OCI-LY1 (cell line): ENCODE measurements at regions not wholly inside any gene's neighbourhood (a gene's known extent, or its start where the extent isn't known, plus 50 kb on each side); places are given as distances from the start of the nearest gene placed in this dataset.

Experiments used
- H2AFZ ChIP-seq: fragments of 200-600 bp; sonication (generic), shearing (Covaris generic); 2 replicates; pipeline ENCODE4 v1.6.0; 2014; ENCODE audit warnings: antibody characterized with exemption, mild to moderate bottlenecking, low read length
- H3F3A ChIP-seq: fragments of 200-600 bp; sonication (generic), shearing (Covaris generic); 2 replicates; pipeline ENCODE4 v1.6.0; 2014; ENCODE audit warnings: mild to moderate bottlenecking, antibody characterized with exemption, low read length, moderate library complexity; ENCODE audit not compliant: insufficient read depth
- H3K27ac ChIP-seq: fragments of 200-600 bp; sonication (generic); 2 replicates; pipeline ENCODE4 v1.5.1; 2014; ENCODE audit warnings: low read length, mixed run types, mild to moderate bottlenecking, low read depth; ENCODE audit not compliant: poor library complexity, severe bottlenecking
- H3K27me3 ChIP-seq: fragments of 200-600 bp; sonication (generic); 2 replicates; pipeline ENCODE4 v1.6.0; 2014; ENCODE audit warnings: antibody characterized with exemption, mild to moderate bottlenecking, low read length, moderate library complexity; ENCODE audit not compliant: insufficient read depth
- H3K36me3 ChIP-seq: fragments of 200-600 bp; sonication (generic); 2 replicates; pipeline ENCODE4 v1.6.1; 2014; ENCODE audit warnings: mild to moderate bottlenecking, antibody characterized with exemption, low read length, moderate library complexity, mixed read lengths; ENCODE audit not compliant: insufficient read depth
- H3K4me1 ChIP-seq: fragments of 200-600 bp; sonication (generic); 2 replicates; pipeline ENCODE4 v1.5.1; 2014; ENCODE audit warnings: mild to moderate bottlenecking, low read length, moderate library complexity; ENCODE audit not compliant: insufficient read depth, severe bottlenecking
- H3K4me2 ChIP-seq: fragments of 200-600 bp; sonication (generic), shearing (Covaris generic); 2 replicates; pipeline ENCODE4 v1.6.1; 2014; ENCODE audit warnings: low read length
- H3K4me3 ChIP-seq: fragments of 200-600 bp; sonication (generic); 2 replicates; pipeline ENCODE4 v1.5.1; 2014; ENCODE audit warnings: low read length, low read depth, mild to moderate bottlenecking, mixed read lengths; ENCODE audit not compliant: poor library complexity, severe bottlenecking
- H3K79me2 ChIP-seq: fragments of 200-600 bp; shearing (Covaris generic); 2 replicates; pipeline ENCODE4 v1.6.1; 2016; ENCODE audit warnings: mixed run types, low read length, mixed read lengths; ENCODE audit not compliant: insufficient read depth
- H3K9ac ChIP-seq: fragments of 200-600 bp; sonication (generic), shearing (Covaris generic); 2 replicates; pipeline ENCODE4 v1.6.1; 2014; ENCODE audit warnings: mild to moderate bottlenecking, low read length, mixed read lengths
- H3K9me2 ChIP-seq: fragments of 200-600 bp; sonication (generic), shearing (Covaris generic); 2 replicates; pipeline ENCODE4 v1.6.1; 2014; ENCODE audit warnings: low read depth, mild to moderate bottlenecking, low read length, mixed read lengths
- H3K9me3 ChIP-seq: fragments of 200-600 bp; shearing (Covaris generic); 2 replicates; pipeline ENCODE4 v1.6.1; 2014; ENCODE audit warnings: low read length, mixed read lengths
- H4K20me1 ChIP-seq: fragments of 200-600 bp; sonication (generic), shearing (Covaris generic); 2 replicates; pipeline ENCODE4 v1.6.0; 2016; ENCODE audit warnings: mild to moderate bottlenecking, low read length; ENCODE audit not compliant: insufficient read depth
- CTCF ChIP-seq: fragments of 200-600 bp; sonication (generic), shearing (Covaris generic); IDR thresholded peaks from 2 replicates; pipeline ENCODE4 v1.5.1; 2017; ENCODE audit warnings: mild to moderate bottlenecking, antibody characterized with exemption, low read length, moderate library complexity, mixed read lengths
- EZH2 ChIP-seq: fragments of 200-600 bp; sonication (generic), shearing (Covaris generic); IDR thresholded peaks from 2 replicates; pipeline ENCODE4 v1.8.0; 2017; ENCODE audit warnings: borderline replicate concordance, mixed run types, mild to moderate bottlenecking, antibody characterized with exemption, low read length, moderate library complexity, mixed read lengths

DNA sequence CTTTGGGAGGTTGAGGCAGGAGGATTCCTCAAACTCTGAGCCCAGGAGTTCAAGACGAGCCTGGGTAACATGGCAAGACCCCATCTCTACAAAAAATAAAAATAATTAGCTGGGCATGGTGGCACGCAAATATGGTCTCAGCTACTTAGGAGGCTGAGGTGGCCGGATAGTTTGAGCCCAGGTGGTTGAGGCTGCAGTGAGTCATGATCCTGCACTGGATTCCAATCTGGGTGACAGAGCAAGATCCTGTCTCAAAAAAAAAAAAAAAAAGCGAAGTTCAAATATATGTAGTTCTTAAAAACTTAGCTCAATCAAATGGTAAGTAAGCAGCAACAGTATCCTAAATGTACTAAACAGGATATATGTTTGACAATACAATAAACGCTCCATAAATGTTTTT is 85.5 kb upstream of the SSTR1 start:
- H3K9ac ChIP-seq: peak overlapping the region; percentile 84

GRCh38 chr14:38124506-38124905 is 83.2 kb upstream of the SSTR1 start:
- Histone ChIP-seq H2AFZ (no peak overlapping the region), H3K4me2 (peak overlapping the region; percentile 76; the same call in 1 of the 2 replicates), H3K4me3 (no peak overlapping the region), H3K9me3 (no peaks in the 10 kb centered on the region), H3K36me3 (no peaks in the 10 kb centered on the region), H3K27me3 (no peaks in the 10 kb centered on the region), H3K9me2 (no peaks in the 10 kb centered on the region), H3K9ac (peak overlapping the region; percentile 84), H3K27ac (peak overlapping the region; percentile 100), H3F3A (peaks cover 8% of the 10 kb centered on the region; the same call in 1 of the 2 replicates), H3K79me2 (no peaks in the 10 kb centered on the region), H4K20me1 (no peaks in the 10 kb centered on the region), H3K4me1 (peaks cover 100% of the 10 kb centered on the region)
- TF ChIP-seq EZH2 (no peak), CTCF (no peak)

More for the DNA sequence above, 85.5 kb upstream of the SSTR1 start:
- Histone ChIP-seq H3F3A (0 out of 2 replicates have a peak, but pooled peaks cover 4% of the 10 kb centered on the region), H4K20me1 (no peaks in the 10 kb centered on the region), H3K9me2 (no peaks in the 10 kb centered on the region), H2AFZ (no peak overlapping the region), H3K4me3 (no peak overlapping the region), H3K4me2 (peak overlapping the region; percentile 63), H3K4me1 (peaks cover 77% of the 10 kb centered on the region), H3K27me3 (no peaks in the 10 kb centered on the region), H3K79me2 (no peaks in the 10 kb centered on the region), H3K27ac (peak overlapping the region; percentile 100), H3K36me3 (no peaks in the 10 kb centered on the region; the same call in 1 of the 2 replicates), H3K9me3 (peaks cover 9% of the 10 kb centered on the region)
- no peak for TF ChIP-seq EZH2
- no peak for TF ChIP-seq CTCF

DNA sequence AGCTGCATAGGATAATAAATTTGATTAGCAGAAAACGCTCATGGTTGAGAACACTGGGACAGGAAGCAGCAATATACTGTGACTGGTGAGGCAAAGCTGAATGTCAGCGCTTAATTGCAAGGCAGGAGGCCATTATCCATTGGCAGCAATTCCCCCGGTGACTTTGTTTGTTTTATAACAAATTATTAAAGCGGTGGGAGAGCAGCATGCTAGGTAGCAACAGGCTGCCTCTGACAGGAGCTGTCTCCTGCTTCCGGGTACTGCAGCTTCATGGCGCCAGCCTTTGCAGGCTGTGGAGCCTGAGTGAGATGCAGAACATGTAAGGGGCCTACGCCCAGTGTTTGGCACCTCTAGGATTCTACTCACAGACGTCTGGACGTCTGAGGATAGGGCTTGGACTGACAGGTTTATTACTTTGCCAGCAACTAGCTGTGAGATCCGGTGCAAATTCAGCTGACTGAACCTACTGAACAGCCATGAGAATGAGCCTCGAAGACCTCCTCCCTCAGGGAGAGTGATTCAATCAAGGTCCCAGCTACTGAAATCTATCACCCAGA is 82.1 kb upstream of the SSTR1 start:
- TF ChIP-seq EZH2 (no peak), CTCF (no peak)
- Histone ChIP-seq H3K9me3 (no peaks in the 10 kb centered on the region), H3K36me3 (no peaks in the 10 kb centered on the region), H2AFZ (no peak overlapping the region), H3K9ac (peak overlapping the region; percentile 84), H3K4me3 (peak overlapping the region; percentile 10), H3K9me2 (no peaks in the 10 kb centered on the region), H3K4me2 (peak overlapping the region; percentile 76), H4K20me1 (no peaks in the 10 kb centered on the region), H3K4me1 (peaks cover 100% of the 10 kb centered on the region), H3K27ac (peak overlapping the region; percentile 100), H3F3A (peaks cover 8% of the 10 kb centered on the region; the same call in 1 of the 2 replicates), H3K27me3 (no peaks in the 10 kb centered on the region), H3K79me2 (no peaks in the 10 kb centered on the region)
